ENCODE measurements at regions not wholly inside any gene's neighbourhood (a gene's known extent, or its start where the extent isn't known, plus 50 kb on each side); places are given as distances from the start of the nearest gene placed in this dataset.

DNA sequence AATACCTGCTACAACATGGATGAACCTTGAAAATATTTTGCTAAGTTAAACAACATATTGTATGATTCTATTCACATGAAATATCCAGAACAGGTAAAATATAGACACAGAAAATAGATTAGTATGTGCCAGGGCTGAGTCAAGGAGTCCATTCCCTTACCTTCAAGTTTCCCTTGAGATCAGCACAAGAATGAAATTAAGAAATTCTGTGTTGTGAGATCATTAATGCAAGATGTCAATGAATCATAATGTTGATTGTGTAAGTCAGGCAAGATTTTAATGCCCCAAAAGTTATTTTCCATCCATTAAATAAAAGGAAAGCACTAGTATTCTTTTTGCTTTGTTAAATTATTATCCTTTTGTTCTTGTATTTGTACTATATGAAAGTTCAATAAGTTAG, 139.4 kb downstream of the MRPL39 start:
- TF ChIP-seq, protein P1, sequence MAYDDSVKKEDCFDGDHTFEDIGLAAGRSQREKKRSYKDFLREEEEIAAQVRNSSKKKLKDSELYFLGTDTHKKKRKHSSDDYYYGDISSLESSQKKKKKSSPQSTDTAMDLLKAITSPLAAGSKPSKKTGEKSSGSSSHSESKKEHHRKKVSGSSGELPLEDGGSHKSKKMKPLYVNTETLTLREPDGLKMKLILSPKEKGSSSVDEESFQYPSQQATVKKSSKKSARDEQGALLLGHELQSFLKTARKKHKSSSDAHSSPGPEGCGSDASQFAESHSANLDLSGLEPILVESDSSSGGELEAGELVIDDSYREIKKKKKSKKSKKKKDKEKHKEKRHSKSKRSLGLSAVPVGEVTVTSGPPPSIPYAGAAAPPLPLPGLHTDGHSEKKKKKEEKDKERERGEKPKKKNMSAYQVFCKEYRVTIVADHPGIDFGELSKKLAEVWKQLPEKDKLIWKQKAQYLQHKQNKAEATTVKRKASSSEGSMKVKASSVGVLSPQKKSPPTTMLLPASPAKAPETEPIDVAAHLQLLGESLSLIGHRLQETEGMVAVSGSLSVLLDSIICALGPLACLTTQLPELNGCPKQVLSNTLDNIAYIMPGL (CRISPR knock-in tag; IDR thresholded peaks at IDR 0.05; ENCODE audit: borderline replicate concordance): no peak
- TF ChIP-seq, protein P2, sequence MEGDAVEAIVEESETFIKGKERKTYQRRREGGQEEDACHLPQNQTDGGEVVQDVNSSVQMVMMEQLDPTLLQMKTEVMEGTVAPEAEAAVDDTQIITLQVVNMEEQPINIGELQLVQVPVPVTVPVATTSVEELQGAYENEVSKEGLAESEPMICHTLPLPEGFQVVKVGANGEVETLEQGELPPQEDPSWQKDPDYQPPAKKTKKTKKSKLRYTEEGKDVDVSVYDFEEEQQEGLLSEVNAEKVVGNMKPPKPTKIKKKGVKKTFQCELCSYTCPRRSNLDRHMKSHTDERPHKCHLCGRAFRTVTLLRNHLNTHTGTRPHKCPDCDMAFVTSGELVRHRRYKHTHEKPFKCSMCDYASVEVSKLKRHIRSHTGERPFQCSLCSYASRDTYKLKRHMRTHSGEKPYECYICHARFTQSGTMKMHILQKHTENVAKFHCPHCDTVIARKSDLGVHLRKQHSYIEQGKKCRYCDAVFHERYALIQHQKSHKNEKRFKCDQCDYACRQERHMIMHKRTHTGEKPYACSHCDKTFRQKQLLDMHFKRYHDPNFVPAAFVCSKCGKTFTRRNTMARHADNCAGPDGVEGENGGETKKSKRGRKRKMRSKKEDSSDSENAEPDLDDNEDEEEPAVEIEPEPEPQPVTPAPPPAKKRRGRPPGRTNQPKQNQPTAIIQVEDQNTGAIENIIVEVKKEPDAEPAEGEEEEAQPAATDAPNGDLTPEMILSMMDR (IDR thresholded peaks at IDR 0.05): no peak
- TF ChIP-seq POLR2A (IDR thresholded peaks at IDR 0.05; ENCODE audit: low read length) (no peak), RAD21 (conservative IDR thresholded peaks at IDR 0.05 in 1 of 2, IDR thresholded peaks at IDR 0.05 in 1 of 2) (no peak)
- TF ChIP-seq, protein P3, sequence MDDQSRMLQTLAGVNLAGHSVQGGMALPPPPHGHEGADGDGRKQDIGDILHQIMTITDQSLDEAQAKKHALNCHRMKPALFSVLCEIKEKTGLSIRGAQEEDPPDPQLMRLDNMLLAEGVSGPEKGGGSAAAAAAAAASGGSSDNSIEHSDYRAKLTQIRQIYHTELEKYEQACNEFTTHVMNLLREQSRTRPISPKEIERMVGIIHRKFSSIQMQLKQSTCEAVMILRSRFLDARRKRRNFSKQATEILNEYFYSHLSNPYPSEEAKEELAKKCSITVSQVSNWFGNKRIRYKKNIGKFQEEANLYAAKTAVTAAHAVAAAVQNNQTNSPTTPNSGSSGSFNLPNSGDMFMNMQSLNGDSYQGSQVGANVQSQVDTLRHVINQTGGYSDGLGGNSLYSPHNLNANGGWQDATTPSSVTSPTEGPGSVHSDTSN (IDR thresholded peaks at IDR 0.05): no peak

All from A549 (cell line).